ENCODE measurements at regions not wholly inside any gene's neighbourhood (a gene's known extent, or its start where the extent isn't known, plus 50 kb on each side); places are given as distances from the start of the nearest gene placed in this dataset.
A peak's percentile ranks its signal among the peaks of the same experiment; 100 is the strongest.

- no peaks in the 10 kb centered on the region for H3K9me2 ChIP-seq (replicated peaks; ENCODE audit: insufficient read depth, low read length)
- H3K4me2 ChIP-seq (ENCODE audit: low read depth, low read length, poor library complexity, severe bottlenecking): no peak overlapping the region
- no peak overlapping the region for H2AFZ ChIP-seq (ENCODE audit: low read length)
- no peaks in the 10 kb centered on the region; the same call in 1 of the 2 replicates for H3K9me3 ChIP-seq (ENCODE audit: low read length)
- H3K27me3 ChIP-seq (ENCODE audit: low read length): no peaks in the 10 kb centered on the region
- H3K4me1 ChIP-seq (ENCODE audit: low read length): no peaks in the 10 kb centered on the region
- no peak overlapping the region for H3K4me3 ChIP-seq (ENCODE audit: low read length)
- no peaks in the 10 kb centered on the region for H4K20me1 ChIP-seq (ENCODE audit: insufficient read depth, low read depth, low read length)
- H3K36me3 ChIP-seq (ENCODE audit: insufficient read depth, low read length): no peaks in the 10 kb centered on the region
- no peak for DNase-seq
- no peak overlapping the region for H3K9ac ChIP-seq (ENCODE audit: low read length)
- H3K79me2 ChIP-seq (ENCODE audit: low read length): no peaks in the 10 kb centered on the region
- H3K27ac ChIP-seq (ENCODE audit: low read length): no peak overlapping the region
Measured at GRCh38 chr3:18585004-18585968, 160.1 kb upstream of the SATB1 start.

DNA sequence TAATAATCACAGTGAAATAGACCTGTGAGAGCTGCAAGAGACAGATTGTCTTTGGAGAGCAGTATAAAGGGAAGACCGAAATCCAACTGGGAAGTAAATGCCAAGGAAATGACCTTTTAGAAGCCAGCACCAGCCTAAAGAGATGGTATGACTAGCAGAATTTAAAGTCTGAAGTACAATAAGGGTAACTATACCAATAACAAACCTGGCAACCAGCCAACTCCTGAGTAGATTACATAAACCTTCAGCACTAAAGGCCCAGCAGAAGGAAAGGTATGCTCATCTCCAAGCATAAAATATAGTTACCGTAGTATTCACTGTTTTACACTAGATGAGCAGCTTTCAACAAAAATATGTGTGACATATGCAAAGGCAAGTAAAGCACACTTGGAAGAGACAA is 155.1 kb upstream of the SATB1 start:
- H3K9me2 ChIP-seq (replicated peaks; ENCODE audit: insufficient read depth, low read length): no peaks in the 10 kb centered on the region
- H3K9me3 ChIP-seq (ENCODE audit: low read length): no peaks in the 10 kb centered on the region; the same call in 1 of the 2 replicates
- H3K36me3 ChIP-seq (ENCODE audit: insufficient read depth, low read length): no peaks in the 10 kb centered on the region
- H2AFZ ChIP-seq (ENCODE audit: low read length): no peak overlapping the region
- H3K27ac ChIP-seq (ENCODE audit: low read length): no peak overlapping the region
- H3K4me1 ChIP-seq (ENCODE audit: low read length): no peaks in the 10 kb centered on the region
- H3K27me3 ChIP-seq (ENCODE audit: low read length): no peaks in the 10 kb centered on the region
- no peak overlapping the region for H3K4me2 ChIP-seq (ENCODE audit: low read depth, low read length, poor library complexity, severe bottlenecking)
- H3K79me2 ChIP-seq (ENCODE audit: low read length): no peaks in the 10 kb centered on the region
- H3K9ac ChIP-seq (ENCODE audit: low read length): no peak overlapping the region
- no peak for DNase-seq
- no peak overlapping the region for H3K4me3 ChIP-seq (ENCODE audit: low read length)
- H4K20me1 ChIP-seq (ENCODE audit: insufficient read depth, low read depth, low read length): no peaks in the 10 kb centered on the region

DNA sequence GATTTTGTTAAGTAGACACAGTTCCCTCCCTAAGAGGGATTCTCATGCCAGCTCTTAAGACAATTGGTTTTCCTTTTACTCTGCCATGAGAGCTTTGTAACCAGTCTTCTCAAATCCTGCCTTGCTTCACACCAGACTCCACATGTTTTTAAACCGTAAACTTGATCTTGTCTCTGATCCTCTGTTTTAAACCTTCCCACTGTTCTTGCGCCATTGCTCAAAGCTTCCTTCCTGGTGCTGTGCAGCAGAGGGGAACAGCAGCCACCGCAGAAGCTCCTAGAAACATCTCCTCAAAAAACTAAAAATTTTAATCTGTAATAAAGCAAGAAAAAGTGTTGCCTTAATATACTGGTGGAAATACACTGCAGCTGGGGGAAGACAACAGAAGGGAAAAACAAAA is 154.5 kb upstream of the SATB1 start:
- H3K4me3 ChIP-seq (ENCODE audit: low read length): no peak overlapping the region
- no peak overlapping the region for H3K27ac ChIP-seq (ENCODE audit: low read length)
- no peaks in the 10 kb centered on the region for H4K20me1 ChIP-seq (ENCODE audit: insufficient read depth, low read depth, low read length)
- H3K79me2 ChIP-seq (ENCODE audit: low read length): no peaks in the 10 kb centered on the region
- no peaks in the 10 kb centered on the region for H3K36me3 ChIP-seq (ENCODE audit: insufficient read depth, low read length)
- no peaks in the 10 kb centered on the region; the same call in 1 of the 2 replicates for H3K9me3 ChIP-seq (ENCODE audit: low read length)
- H3K4me1 ChIP-seq (ENCODE audit: low read length): no peaks in the 10 kb centered on the region
- H3K27me3 ChIP-seq (ENCODE audit: low read length): no peaks in the 10 kb centered on the region
- no peak overlapping the region for H3K4me2 ChIP-seq (ENCODE audit: low read depth, low read length, poor library complexity, severe bottlenecking)
- H3K9ac ChIP-seq (ENCODE audit: low read length): no peak overlapping the region
- no peak overlapping the region for H2AFZ ChIP-seq (ENCODE audit: low read length)
- no peaks in the 10 kb centered on the region for H3K9me2 ChIP-seq (replicated peaks; ENCODE audit: insufficient read depth, low read length)
- no peak for DNase-seq

DNA sequence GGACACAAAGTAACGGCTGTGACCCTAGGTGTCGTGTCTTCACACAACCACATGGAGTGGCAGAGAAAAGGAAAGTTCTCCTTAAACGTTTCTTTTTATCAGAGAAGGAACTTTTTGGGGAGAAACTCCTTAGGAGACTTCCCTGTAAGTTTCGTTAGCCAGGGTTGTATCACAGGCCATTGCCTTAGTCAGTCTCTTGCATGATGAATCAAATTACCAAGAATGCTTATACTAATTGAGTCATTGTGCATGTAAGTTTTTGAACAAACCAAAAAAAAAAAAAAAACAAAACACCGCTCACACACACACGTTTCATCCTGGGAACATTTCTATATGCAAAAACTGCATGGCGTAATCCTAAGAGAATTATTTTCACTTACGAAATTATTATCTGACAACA is 150.4 kb upstream of the SATB1 start:
- Histone ChIP-seq H3K79me2 (ENCODE audit: low read length) (no peaks in the 10 kb centered on the region), H3K27ac (ENCODE audit: low read length) (no peak overlapping the region), H3K9me3 (ENCODE audit: low read length) (no peaks in the 10 kb centered on the region), H4K20me1 (ENCODE audit: insufficient read depth, low read depth, low read length) (no peaks in the 10 kb centered on the region), H3K27me3 (ENCODE audit: low read length) (no peaks in the 10 kb centered on the region), H3K9ac (ENCODE audit: low read length) (no peak overlapping the region), H3K4me1 (ENCODE audit: low read length) (no peaks in the 10 kb centered on the region), H3K9me2 (replicated peaks; ENCODE audit: insufficient read depth, low read length) (no peaks in the 10 kb centered on the region), H2AFZ (ENCODE audit: low read length) (no peak overlapping the region), H3K4me2 (ENCODE audit: low read depth, low read length, poor library complexity, severe bottlenecking) (no peak overlapping the region), H3K4me3 (ENCODE audit: low read length) (no peak overlapping the region), H3K36me3 (ENCODE audit: insufficient read depth, low read length) (no peaks in the 10 kb centered on the region)
- no peak for DNase-seq

DNA sequence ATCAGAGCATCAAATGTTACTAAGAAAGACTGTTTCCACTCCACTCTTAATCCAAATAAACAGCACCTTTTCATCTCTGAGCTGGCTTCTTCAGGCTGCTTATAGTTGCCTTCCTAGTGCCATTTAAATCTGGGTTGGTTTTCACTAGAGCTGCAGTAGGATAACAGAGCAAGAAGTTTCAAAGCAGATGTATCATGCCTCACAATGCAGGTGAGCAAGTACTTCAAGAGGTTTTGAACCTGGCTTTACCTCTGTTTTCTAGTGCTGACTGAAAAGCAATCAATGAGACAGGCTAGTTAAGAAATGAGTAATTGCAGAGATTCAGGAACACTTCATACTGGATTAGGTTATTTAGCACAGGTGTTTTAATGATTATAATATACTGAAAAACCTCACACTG is 147.7 kb upstream of the SATB1 start:
- no peaks in the 10 kb centered on the region for H3K36me3 ChIP-seq (ENCODE audit: insufficient read depth, low read length)
- H3K4me1 ChIP-seq (ENCODE audit: low read length): no peaks in the 10 kb centered on the region
- H3K9ac ChIP-seq (ENCODE audit: low read length): no peak overlapping the region
- no peak for DNase-seq
- no peaks in the 10 kb centered on the region for H3K27me3 ChIP-seq (ENCODE audit: low read length)
- H2AFZ ChIP-seq (ENCODE audit: low read length): no peak overlapping the region
- H3K4me3 ChIP-seq (ENCODE audit: low read length): no peak overlapping the region
- H3K27ac ChIP-seq (ENCODE audit: low read length): no peak overlapping the region
- no peaks in the 10 kb centered on the region for H4K20me1 ChIP-seq (ENCODE audit: insufficient read depth, low read depth, low read length)
- H3K9me2 ChIP-seq (replicated peaks; ENCODE audit: insufficient read depth, low read length): no peaks in the 10 kb centered on the region
- H3K4me2 ChIP-seq (ENCODE audit: low read depth, low read length, poor library complexity, severe bottlenecking): no peak overlapping the region
- no peaks in the 10 kb centered on the region for H3K9me3 ChIP-seq (ENCODE audit: low read length)
- H3K79me2 ChIP-seq (ENCODE audit: low read length): no peaks in the 10 kb centered on the region

- DNase-seq: no peak
- H3K9ac ChIP-seq (ENCODE audit: low read length): no peak overlapping the region
- H3K9me2 ChIP-seq (replicated peaks; ENCODE audit: insufficient read depth, low read length): no peaks in the 10 kb centered on the region
- H3K4me3 ChIP-seq (ENCODE audit: low read length): no peak overlapping the region
- H3K4me1 ChIP-seq (ENCODE audit: low read length): no peaks in the 10 kb centered on the region
- no peak overlapping the region for H3K4me2 ChIP-seq (ENCODE audit: low read depth, low read length, poor library complexity, severe bottlenecking)
- H2AFZ ChIP-seq (ENCODE audit: low read length): no peak overlapping the region
- no peaks in the 10 kb centered on the region for H3K27me3 ChIP-seq (ENCODE audit: low read length)
- H3K36me3 ChIP-seq (ENCODE audit: insufficient read depth, low read length): no peaks in the 10 kb centered on the region
- H3K9me3 ChIP-seq (ENCODE audit: low read length): no peaks in the 10 kb centered on the region
- H4K20me1 ChIP-seq (ENCODE audit: insufficient read depth, low read depth, low read length): no peaks in the 10 kb centered on the region
- H3K27ac ChIP-seq (ENCODE audit: low read length): no peak overlapping the region
- H3K79me2 ChIP-seq (ENCODE audit: low read length): no peaks in the 10 kb centered on the region
Measured at GRCh38 chr3:18567293-18567692, 142.2 kb upstream of the SATB1 start.

GRCh38 chr3:18562364-18563154 is 137.4 kb upstream of the SATB1 start:
- Histone ChIP-seq H3K9ac (ENCODE audit: low read length) (no peak overlapping the region), H3K27me3 (ENCODE audit: low read length) (no peaks in the 10 kb centered on the region), H3K4me1 (ENCODE audit: low read length) (no peaks in the 10 kb centered on the region), H4K20me1 (ENCODE audit: insufficient read depth, low read depth, low read length) (no peaks in the 10 kb centered on the region), H3K9me3 (ENCODE audit: low read length) (no peaks in the 10 kb centered on the region), H2AFZ (ENCODE audit: low read length) (no peak overlapping the region), H3K36me3 (ENCODE audit: insufficient read depth, low read length) (no peaks in the 10 kb centered on the region), H3K27ac (ENCODE audit: low read length) (no peak overlapping the region), H3K9me2 (replicated peaks; ENCODE audit: insufficient read depth, low read length) (no peaks in the 10 kb centered on the region), H3K4me2 (ENCODE audit: low read depth, low read length, poor library complexity, severe bottlenecking) (no peak overlapping the region), H3K4me3 (ENCODE audit: low read length) (no peak overlapping the region), H3K79me2 (ENCODE audit: low read length) (no peaks in the 10 kb centered on the region)
- DNase-seq: no peak

- H3K4me3 ChIP-seq (ENCODE audit: low read length): no peak overlapping the region
- no peaks in the 10 kb centered on the region for H3K27me3 ChIP-seq (ENCODE audit: low read length)
- H2AFZ ChIP-seq (ENCODE audit: low read length): no peak overlapping the region
- no peaks in the 10 kb centered on the region for H3K9me3 ChIP-seq (ENCODE audit: low read length)
- DNase-seq: peak; percentile 72
- H3K9ac ChIP-seq (ENCODE audit: low read length): no peak overlapping the region
- H3K79me2 ChIP-seq (ENCODE audit: low read length): no peaks in the 10 kb centered on the region
- no peaks in the 10 kb centered on the region for H3K36me3 ChIP-seq (ENCODE audit: insufficient read depth, low read length)
- H3K9me2 ChIP-seq (replicated peaks; ENCODE audit: insufficient read depth, low read length): 0 out of 2 replicates have a peak, but pooled peaks cover 3% of the 10 kb centered on the region
- H3K4me1 ChIP-seq (ENCODE audit: low read length): no peaks in the 10 kb centered on the region
- H3K4me2 ChIP-seq (ENCODE audit: low read depth, low read length, poor library complexity, severe bottlenecking): no peak overlapping the region
- no peaks in the 10 kb centered on the region for H4K20me1 ChIP-seq (ENCODE audit: insufficient read depth, low read depth, low read length)
- no peak overlapping the region for H3K27ac ChIP-seq (ENCODE audit: low read length)
Measured at GRCh38 chr3:18559331-18559842, 134.2 kb upstream of the SATB1 start.

Measured in Karpas-422 (cell line).